B cell (primary cell): ENCODE measurements at regions not wholly inside any gene's neighbourhood (a gene's known extent, or its start where the extent isn't known, plus 50 kb on each side); places are given as distances from the start of the nearest gene placed in this dataset. TPM values are rescaled to one million over a fixed set of nuclear protein-coding genes. Genes with fewer than 3 reads are reported as not detected.

Source experiments
- ATAC-seq: fragments of 200-7000 bp; cut with Tn5 transposase; one replicate; pipeline ENCODE4 v1.10.0; 2021; ENCODE audit warnings: low read depth, mild to moderate bottlenecking, moderate number of reproducible peaks, moderate library complexity
- CTCF ChIA-PET: fragments of 350-600 bp; sonication (Branson Sonifier 250); formaldehyde crosslinking; loops from one replicate; lab custom pipeline; 2021; ENCODE audit warnings: antibody characterized with exemption, inconsistent platforms; lab: Charles Lee
- POLR2A ChIA-PET: fragments of 350-600 bp; sonication (Branson Sonifier 250); formaldehyde crosslinking; loops from one replicate; lab custom pipeline; 2021; ENCODE audit warnings: antibody characterized with exemption; lab: Charles Lee
- DNase-seq: peaks from one replicate; pipeline ENCODE4 v3.0.0; 2013
- H2AFZ ChIP-seq: 2 replicates; pipeline ENCODE4 v1.6.1; 2012; ENCODE audit warnings: mild to moderate bottlenecking, low read depth, low read length; ENCODE audit not compliant: insufficient read depth, poor library complexity, severe bottlenecking
- H3K27ac ChIP-seq, 2 donors: 1 replicate in 1 of 2; 2 replicates in 1 of 2; pipeline ENCODE4 v1.5.1; 2012 to 2013; ENCODE audit warnings: low read length in 2 of 2, mild to moderate bottlenecking in 2 of 2, moderate library complexity in 1 of 2
- H3K27me3 ChIP-seq, 4 experiments: fragments of 200-600 bp in 1 of 4; sonication (generic) in 1 of 4; replicated peaks in 1 of 4; 1 replicate in 2 of 4; 2 replicates in 2 of 4; pipeline versions ENCODE4 v1.6.1 to v1.7.0; 2013 to 2016; ENCODE audit warnings: low read length in 3 of 4, mild to moderate bottlenecking in 2 of 4, mixed read lengths in 1 of 4, moderate library complexity in 1 of 4; ENCODE audit not compliant: insufficient read depth in 4 of 4, control insufficient read depth in 3 of 4; ENCODE audit errors: control extremely low read depth in 1 of 4
- H3K36me3 ChIP-seq, 2 experiments: replicated peaks in 1 of 2; 1 replicate in 1 of 2; 2 replicates in 1 of 2; pipeline versions ENCODE4 v1.6.1 to v1.7.1; 2013; ENCODE audit warnings: low read length in 1 of 2; ENCODE audit not compliant: insufficient read depth in 2 of 2, control insufficient read depth in 1 of 2; ENCODE audit errors: control extremely low read depth in 1 of 2, extremely low read depth in 1 of 2
- H3K4me1 ChIP-seq, 2 donors: fragments of 200-600 bp in 1 of 2; sonication (generic) in 1 of 2; 1 replicate in 1 of 2; 2 replicates in 1 of 2; pipeline versions ENCODE4 v1.5.1 to v1.6.1; 2013 to 2017; ENCODE audit warnings: low read length in 2 of 2; ENCODE audit not compliant: control insufficient read depth in 2 of 2, insufficient read depth in 2 of 2
- H3K4me2 ChIP-seq: replicated peaks from 2 replicates; pipeline ENCODE3; 2012; ENCODE audit warnings: mild to moderate bottlenecking, low read depth, low read length; ENCODE audit not compliant: poor library complexity, severe bottlenecking
- H3K4me3 ChIP-seq, 5 experiments: fragments of 200-600 bp in 1 of 5; sonication (generic) in 1 of 5; 1 replicate in 3 of 5; 2 replicates in 2 of 5; pipeline versions ENCODE4 v1.5.1 to v1.7.0; 2011 to 2016; ENCODE audit warnings: low read length in 4 of 5, mild to moderate bottlenecking in 4 of 5, low read depth in 2 of 5, control low read depth in 1 of 5, moderate library complexity in 1 of 5; ENCODE audit not compliant: insufficient read depth in 1 of 5; ENCODE audit errors: control extremely low read depth in 1 of 5, extremely low read depth in 1 of 5
- H3K79me2 ChIP-seq: fragments of 200-600 bp; sonication (generic); one replicate; pipeline ENCODE4 v1.6.0; 2016; ENCODE audit warnings: low read length; ENCODE audit not compliant: control insufficient read depth, insufficient read depth
- H3K9ac ChIP-seq: fragments of 200-600 bp; sonication (generic); 2 replicates; pipeline ENCODE4 v1.6.1; 2017; ENCODE audit warnings: mild to moderate bottlenecking, low read length, moderate library complexity
- H3K9me3 ChIP-seq, 3 donors: one replicate each; pipeline versions ENCODE4 v1.6.1 to v1.7.1; 2013; ENCODE audit warnings: low read length in 2 of 3; ENCODE audit not compliant: control insufficient read depth in 2 of 3, insufficient read depth in 1 of 3; ENCODE audit errors: control extremely low read depth in 1 of 3
- H4K20me1 ChIP-seq: 2 replicates; pipeline ENCODE4 v1.6.0; 2012; ENCODE audit warnings: mild to moderate bottlenecking, low read length; ENCODE audit not compliant: insufficient read depth, control insufficient read depth, poor library complexity, severe bottlenecking
- H3K27ac Mint-ChIP-seq: one replicate; pipeline ENCODE4 v1.8.0; 2021; ENCODE audit warnings: mixed read lengths
- H3K27me3 Mint-ChIP-seq: one replicate; pipeline ENCODE4 v1.8.0; 2021; ENCODE audit warnings: mixed read lengths
- H3K4me1 Mint-ChIP-seq: one replicate; pipeline ENCODE4 v1.8.0; 2021; ENCODE audit warnings: mixed read lengths
- H3K4me3 Mint-ChIP-seq: one replicate; pipeline ENCODE4 v1.8.0; 2021; ENCODE audit warnings: mixed read lengths
- H3K9me3 Mint-ChIP-seq: one replicate; pipeline ENCODE4 v1.8.0; 2022; ENCODE audit warnings: mixed read lengths; ENCODE audit not compliant: insufficient read depth
- CTCF ChIP-seq: fragments of 200-600 bp; IDR thresholded peaks from one replicate; pipeline ENCODE4 v1.8.0; 2022; ENCODE audit warnings: antibody characterized with exemption, mild to moderate bottlenecking
- EZH2 ChIP-seq: IDR thresholded peaks from 2 replicates; pipeline ENCODE4 v1.6.1; 2012; ENCODE audit warnings: borderline replicate concordance, low read depth, mild to moderate bottlenecking, moderate library complexity, low read length; ENCODE audit not compliant: insufficient read depth, poor library complexity, severe bottlenecking
- WGBS: methylation state at CpG from one replicate; pipeline ENCODE4 v1.1.5; 2013; ENCODE audit warnings: missing lambda C conversion rate; ENCODE audit not compliant: insufficient coverage; 5-methylcytosine and 5-hydroxymethylcytosine counted together
- intact Hi-C: fragments of 100-400 bp; cut with micrococcal nuclease; formaldehyde crosslinking; loops from one replicate; pipeline ENCODE4 v1.10.0; 2022
- small RNA-seq: library from RNA; depleted of rRNA; stranded (forward); fragments of <200 nt; gene quantifications from one replicate; pipeline ENCODE3, GENCODE V24; 2012; ENCODE audit warnings: low replicate concordance, low read depth; ENCODE audit not compliant: insufficient read length

GRCh38 chr7:94856643-94857042, 50.8 kb upstream of the PPP1R9A start:
- no peaks in the 10 kb centered on the region for H3K27me3 Mint-ChIP-seq
- Histone ChIP-seq H3K4me2 (no peak overlapping the region), H3K36me3 (no peaks in the 10 kb centered on the region), H3K9me3 (peaks cover 0 to 14% (median 2%) of the 10 kb centered on the region in 3 donors), H3K27ac (no peak overlapping the region), H3K4me3 (no peak overlapping the region), H3K79me2 (no peaks in the 10 kb centered on the region), H3K27me3 (no peaks in the 10 kb centered on the region), H2AFZ (no peak overlapping the region), H4K20me1 (no peaks in the 10 kb centered on the region), H3K4me1 (no peaks in the 10 kb centered on the region), H3K9ac (no peak overlapping the region)
- H3K4me3 Mint-ChIP-seq, result no peak overlapping the region
- TF ChIP-seq CTCF (no peak), EZH2 (no peak)
- H3K4me1 Mint-ChIP-seq, result no peaks in the 10 kb centered on the region
- H3K27ac Mint-ChIP-seq, result no peak overlapping the region
- H3K9me3 Mint-ChIP-seq, result peaks cover 6% of the 10 kb centered on the region
- ATAC-seq (no peak), DNase-seq (no peak)
- intact Hi-C loops, result no loop called here
- POLR2A ChIA-PET, result no interaction called here
- no CpG with 5 or more reads among the region's 1 CpG for WGBS
- CTCF ChIA-PET, result no interaction called here

Small RNAs in the stretch of these regions (small RNA-seq; reads per million reads assigned to genes)
- gene RN7SKP129 (not detected), gene RNU6-956P (not detected)
